ENCODE measurements at regions not wholly inside any gene's neighbourhood (a gene's known extent, or its start where the extent isn't known, plus 50 kb on each side); places are given as distances from the start of the nearest gene placed in this dataset.

DNA sequence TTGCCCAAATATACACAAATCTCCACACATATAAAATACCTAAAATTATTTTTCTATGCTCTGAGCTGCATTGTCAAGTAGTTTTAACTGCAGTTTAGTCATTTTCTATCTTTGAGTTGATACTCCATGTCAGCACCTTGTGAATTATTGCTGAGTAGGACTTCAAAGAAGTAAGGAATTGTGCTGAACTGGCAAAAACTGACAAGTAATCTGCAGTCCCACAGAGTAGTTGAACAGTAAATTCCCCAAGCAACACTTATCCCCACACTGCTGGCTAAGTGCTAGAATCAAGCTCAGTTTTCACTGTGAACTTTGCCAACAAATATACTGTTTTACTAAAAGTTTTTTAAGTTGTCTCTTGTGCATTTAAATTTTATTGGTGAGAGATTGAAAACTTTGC lies 141.8 kb upstream of the ST6GAL2 start:
- no peak for DNase-seq
- TF ChIP-seq, protein P1, sequence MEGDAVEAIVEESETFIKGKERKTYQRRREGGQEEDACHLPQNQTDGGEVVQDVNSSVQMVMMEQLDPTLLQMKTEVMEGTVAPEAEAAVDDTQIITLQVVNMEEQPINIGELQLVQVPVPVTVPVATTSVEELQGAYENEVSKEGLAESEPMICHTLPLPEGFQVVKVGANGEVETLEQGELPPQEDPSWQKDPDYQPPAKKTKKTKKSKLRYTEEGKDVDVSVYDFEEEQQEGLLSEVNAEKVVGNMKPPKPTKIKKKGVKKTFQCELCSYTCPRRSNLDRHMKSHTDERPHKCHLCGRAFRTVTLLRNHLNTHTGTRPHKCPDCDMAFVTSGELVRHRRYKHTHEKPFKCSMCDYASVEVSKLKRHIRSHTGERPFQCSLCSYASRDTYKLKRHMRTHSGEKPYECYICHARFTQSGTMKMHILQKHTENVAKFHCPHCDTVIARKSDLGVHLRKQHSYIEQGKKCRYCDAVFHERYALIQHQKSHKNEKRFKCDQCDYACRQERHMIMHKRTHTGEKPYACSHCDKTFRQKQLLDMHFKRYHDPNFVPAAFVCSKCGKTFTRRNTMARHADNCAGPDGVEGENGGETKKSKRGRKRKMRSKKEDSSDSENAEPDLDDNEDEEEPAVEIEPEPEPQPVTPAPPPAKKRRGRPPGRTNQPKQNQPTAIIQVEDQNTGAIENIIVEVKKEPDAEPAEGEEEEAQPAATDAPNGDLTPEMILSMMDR (IDR thresholded peaks at IDR 0.05), result no peak
- no peak for TF ChIP-seq POLR2A (IDR thresholded peaks at IDR 0.05)
- no peaks in the 10 kb centered on the region for H3K9me3 ChIP-seq
- H3K27ac ChIP-seq, result no peak overlapping the region
- no peaks in the 10 kb centered on the region for H3K27me3 ChIP-seq
- no peak overlapping the region for H3K4me3 ChIP-seq
- H3K36me3 ChIP-seq, result no peaks in the 10 kb centered on the region
- no peaks in the 10 kb centered on the region for H3K4me1 ChIP-seq

DNA sequence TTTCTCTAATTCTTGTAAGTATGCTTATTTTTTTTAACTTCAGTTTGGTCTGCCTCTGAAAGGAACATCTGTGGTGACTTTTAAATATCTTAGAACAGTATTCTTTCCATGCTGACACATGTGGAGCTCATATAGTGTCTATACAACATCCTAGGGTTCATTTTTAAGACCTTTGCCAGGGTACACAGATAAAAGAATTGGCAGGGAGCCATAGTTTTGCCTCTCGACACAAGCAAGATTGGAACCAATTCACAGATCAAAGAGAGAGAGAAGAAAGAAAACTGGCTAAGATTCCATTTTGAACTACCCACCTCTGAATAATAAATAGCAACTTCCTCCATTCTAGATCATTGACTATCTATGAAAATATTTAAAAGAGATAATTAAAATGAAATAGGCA lies 142.7 kb upstream of the ST6GAL2 start:
- no peaks in the 10 kb centered on the region for H3K4me1 ChIP-seq
- H3K27ac ChIP-seq, result no peak overlapping the region
- H3K36me3 ChIP-seq, result no peaks in the 10 kb centered on the region
- H3K9me3 ChIP-seq, result no peaks in the 10 kb centered on the region
- no peaks in the 10 kb centered on the region for H3K27me3 ChIP-seq
- H3K4me3 ChIP-seq, result no peak overlapping the region
- DNase-seq, result no peak
- TF ChIP-seq POLR2A (IDR thresholded peaks at IDR 0.05), result no peak
- TF ChIP-seq, protein P1 (IDR thresholded peaks at IDR 0.05), result no peak

DNA sequence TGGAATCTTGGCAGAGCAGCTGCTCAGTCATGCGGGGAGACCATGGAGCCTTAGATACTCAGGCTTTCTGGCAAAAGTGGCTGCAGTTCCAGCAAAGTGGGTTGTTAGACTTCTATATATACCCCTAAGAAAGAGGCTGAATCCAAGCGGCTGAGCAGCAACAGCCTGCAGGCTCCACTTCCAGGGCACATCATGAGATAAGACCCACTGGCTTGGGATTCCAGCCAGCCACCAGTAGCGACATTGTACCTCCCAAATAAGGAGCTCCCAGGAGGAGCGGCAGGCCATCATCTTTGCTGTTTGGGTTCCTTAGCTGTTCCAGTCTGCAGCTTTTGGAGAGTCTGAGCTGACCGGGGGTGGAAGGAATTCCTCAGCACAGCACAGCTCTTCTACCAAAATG lies 150.3 kb upstream of the ST6GAL2 start:
- Histone ChIP-seq H3K27ac (no peak overlapping the region), H3K4me3 (no peak overlapping the region)

DNA sequence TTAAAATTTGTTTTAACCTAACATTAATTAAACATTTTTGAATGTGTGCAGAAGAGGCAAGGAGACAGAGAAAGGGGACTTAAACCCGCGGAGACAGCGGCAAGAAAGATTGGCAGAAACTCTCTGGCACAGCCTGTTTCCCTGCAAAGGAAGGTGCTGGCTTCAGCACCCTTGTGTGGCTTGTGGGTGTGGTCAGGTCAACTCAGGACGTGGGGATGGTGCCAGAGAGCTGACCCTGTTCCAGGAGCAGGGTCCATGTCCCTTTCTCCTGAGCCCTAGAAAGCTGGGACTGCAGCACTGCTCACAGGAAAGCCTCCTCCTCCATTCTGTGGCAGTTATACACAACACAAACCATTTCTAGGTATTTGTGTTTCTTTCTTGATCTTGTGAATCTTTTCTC lies 176.2 kb upstream of the ST6GAL2 start:
- no peaks in the 10 kb centered on the region for H3K36me3 ChIP-seq
- no peaks in the 10 kb centered on the region for H3K4me1 ChIP-seq
- H3K9me3 ChIP-seq, result no peaks in the 10 kb centered on the region
- TF ChIP-seq, protein P1 (IDR thresholded peaks at IDR 0.05), result no peak
- TF ChIP-seq POLR2A (IDR thresholded peaks at IDR 0.05), result no peak
- no peak overlapping the region for H3K27ac ChIP-seq
- no peak overlapping the region for H3K4me3 ChIP-seq
- no peaks in the 10 kb centered on the region for H3K27me3 ChIP-seq
- no peak for DNase-seq

More for the DNA sequence above, 150.3 kb upstream of the ST6GAL2 start:
- Histone ChIP-seq H3K4me1 (no peaks in the 10 kb centered on the region), H3K9me3 (no peaks in the 10 kb centered on the region), H3K36me3 (no peaks in the 10 kb centered on the region), H3K27me3 (no peaks in the 10 kb centered on the region)
- DNase-seq, result no peak
- TF ChIP-seq, protein P1 (IDR thresholded peaks at IDR 0.05), result no peak
- TF ChIP-seq POLR2A (IDR thresholded peaks at IDR 0.05), result no peak

DNA sequence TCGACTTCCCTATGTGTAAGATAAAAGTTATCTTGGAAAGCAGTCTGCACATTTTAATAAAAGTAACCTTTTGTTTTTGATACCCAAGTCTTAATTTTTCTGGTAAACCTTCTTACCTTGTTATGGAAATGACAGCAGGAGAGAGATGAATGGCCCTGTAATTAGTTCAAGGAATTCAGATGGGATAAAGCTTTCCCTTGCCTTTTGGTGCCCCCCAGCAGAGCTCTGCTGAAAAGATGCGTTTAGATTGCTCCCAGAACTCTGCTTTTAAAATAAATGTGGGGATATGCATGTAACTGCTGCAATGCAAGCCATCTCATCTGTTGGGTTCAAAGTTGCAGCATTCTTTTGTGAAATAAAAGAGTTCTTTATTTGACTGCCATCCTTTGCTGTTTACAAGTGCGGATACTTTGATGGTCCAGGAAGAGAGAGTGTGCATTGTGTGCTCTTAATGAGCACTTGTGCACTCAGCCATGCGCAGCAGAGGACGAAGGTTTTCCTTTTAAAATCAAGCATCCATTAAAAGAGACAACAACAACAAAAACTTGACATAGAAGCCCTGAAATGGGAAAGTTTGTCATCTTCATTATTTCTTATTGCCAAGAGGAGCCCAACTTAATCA lies 176.7 kb upstream of the ST6GAL2 start:
- no peaks in the 10 kb centered on the region for H3K9me3 ChIP-seq
- TF ChIP-seq, protein P1 (IDR thresholded peaks at IDR 0.05), result no peak
- no peak for TF ChIP-seq POLR2A (IDR thresholded peaks at IDR 0.05)
- H3K27ac ChIP-seq, result no peak overlapping the region
- DNase-seq, result no peak
- H3K4me1 ChIP-seq, result no peaks in the 10 kb centered on the region
- H3K4me3 ChIP-seq, result no peak overlapping the region
- H3K27me3 ChIP-seq, result no peaks in the 10 kb centered on the region
- no peaks in the 10 kb centered on the region for H3K36me3 ChIP-seq

DNA sequence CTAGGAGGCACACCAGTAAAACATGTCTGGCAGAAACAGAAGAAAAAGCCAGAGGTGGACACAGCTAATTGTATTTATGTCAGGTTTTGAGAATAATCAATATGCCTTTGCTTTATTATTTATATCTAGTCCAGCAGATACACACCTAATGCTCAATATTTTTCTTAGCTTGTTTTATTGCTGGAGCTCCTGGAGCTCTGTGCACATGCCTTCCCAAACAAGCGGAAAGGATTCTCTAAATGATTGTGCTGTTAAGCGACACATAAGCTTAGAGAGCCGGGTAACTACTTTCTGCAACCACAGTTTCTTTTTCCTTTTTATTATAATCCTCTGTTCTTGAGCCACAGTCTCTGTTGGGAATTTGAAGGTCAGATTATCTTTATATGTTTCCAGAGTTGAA lies 177.3 kb upstream of the ST6GAL2 start:
- no peaks in the 10 kb centered on the region for H3K4me1 ChIP-seq
- TF ChIP-seq POLR2A (IDR thresholded peaks at IDR 0.05), result no peak
- TF ChIP-seq, protein P1 (IDR thresholded peaks at IDR 0.05), result no peak
- DNase-seq, result no peak
- no peaks in the 10 kb centered on the region for H3K27me3 ChIP-seq
- no peaks in the 10 kb centered on the region for H3K9me3 ChIP-seq
- no peak overlapping the region for H3K4me3 ChIP-seq
- H3K27ac ChIP-seq, result no peak overlapping the region
- no peaks in the 10 kb centered on the region for H3K36me3 ChIP-seq
